GM13976 (cell line): ENCODE measurements at regions not wholly inside any gene's neighbourhood (a gene's known extent, or its start where the extent isn't known, plus 50 kb on each side); places are given as distances from the start of the nearest gene placed in this dataset.

Experiments used
- DNase-seq: peaks from one replicate; pipeline ENCODE4 v3.0.0; 2012; ENCODE audit warnings: low spot score
- CTCF ChIP-seq: IDR thresholded peaks from 2 replicates; pipeline ENCODE4 v1.5.1; 2012; ENCODE audit warnings: borderline replicate concordance, mild to moderate bottlenecking; ENCODE audit not compliant: insufficient read depth; ENCODE audit errors: extremely low read depth, missing control alignments, control extremely low read depth
- in situ Hi-C: fragments of 300-500 bp; cut with MboI; formaldehyde crosslinking; loops from one replicate; pipeline ENCODE4 v1.12.0; 2022; ENCODE audit warnings: low sequenced_read_pairs, mixed read lengths, inconsistent platforms; ENCODE audit not compliant: unreplicated experiment

- TF ChIP-seq CTCF, result no peak
- in situ Hi-C loops, result no loop called here
- DNase-seq, result no peak
Observed at GRCh38 chr15:62431008-62431797, 266.1 kb upstream of the C2CD4B start.

- in situ Hi-C loops, result no loop called here
- no peak for DNase-seq
- no peak for TF ChIP-seq CTCF
Observed at GRCh38 chr15:62431817-62432216, 266.7 kb upstream of the C2CD4B start.

GRCh38 chr15:62432702-62433398 is 267.8 kb upstream of the C2CD4B start:
- no peak for DNase-seq
- no peak for TF ChIP-seq CTCF
- in situ Hi-C loops, result no loop called here

- TF ChIP-seq CTCF, result no peak
- DNase-seq, result no peak
- in situ Hi-C loops, result no loop called here
Observed at GRCh38 chr15:62436235-62436634, 271.1 kb upstream of the C2CD4B start.

GRCh38 chr15:62437753-62438152 is 272.7 kb upstream of the C2CD4B start:
- DNase-seq, result no peak
- in situ Hi-C loops, result no loop called here
- no peak for TF ChIP-seq CTCF

GRCh38 chr15:62439543-62440016 is 274.5 kb upstream of the C2CD4B start:
- no peak for TF ChIP-seq CTCF
- no peak for DNase-seq
- in situ Hi-C loops, result no loop called here
